Panc1 (cell line): ENCODE measurements at regions not wholly inside any gene's neighbourhood (a gene's known extent, or its start where the extent isn't known, plus 50 kb on each side); places are given as distances from the start of the nearest gene placed in this dataset.
A peak's percentile ranks its signal among the peaks of the same experiment; 100 is the strongest.

Source experiments
- ATAC-seq: fragments of 200-7000 bp; cut with Tn5 transposase; 2 replicates; pipeline ENCODE4 v1.9.1; 2020; ENCODE audit warnings: mild to moderate bottlenecking, moderate library complexity
- BruUV-seq: library from RNA; stranded (reverse); fragments of 400-500 nt; replicated peaks from 2 replicates; lab custom pipeline; 2021; lab: Mats Ljungman, UMichigan
- CTCF ChIA-PET: fragments of 300-600 bp; sonication (Branson Sonifier 250); formaldehyde crosslinking; loops from one replicate; lab custom pipeline; 2022; ENCODE audit warnings: antibody characterized with exemption; lab: Charles Lee
- POLR2A ChIA-PET: fragments of 300-600 bp; sonication (Branson Sonifier 250); formaldehyde crosslinking; loops from one replicate; lab custom pipeline; 2022; ENCODE audit warnings: antibody characterized with exemption; lab: Charles Lee
- DNase-seq: peaks from one replicate; pipeline ENCODE4 v3.0.0-alpha.2; 2010; ENCODE audit warnings: low read depth, low spot score
- H3K27ac ChIP-seq: 2 replicates; pipeline ENCODE4 v1.5.1; 2011; ENCODE audit warnings: mild to moderate bottlenecking, low read length, inconsistent platforms
- H3K27me3 ChIP-seq: fragments of 200-500 bp; sonication (Bioruptor generic); 2 replicates; pipeline ENCODE4 v1.6.0; 2014; ENCODE audit warnings: low read length, inconsistent platforms; ENCODE audit not compliant: control insufficient read depth, insufficient read depth
- H3K36me3 ChIP-seq: fragments of 200-500 bp; sonication (Bioruptor generic); 2 replicates; pipeline ENCODE4 v1.5.1; 2014; ENCODE audit warnings: inconsistent platforms, mild to moderate bottlenecking, low read length, moderate library complexity; ENCODE audit not compliant: control insufficient read depth, insufficient read depth
- H3K4me1 ChIP-seq: 2 replicates; pipeline ENCODE4 v1.5.1; 2011; ENCODE audit warnings: inconsistent platforms, mild to moderate bottlenecking, low read length, moderate library complexity; ENCODE audit not compliant: control insufficient read depth, insufficient read depth
- H3K4me3 ChIP-seq, 2 experiments: 2 replicates each; pipeline ENCODE4 v1.5.1; 2011 to 2012; ENCODE audit warnings: low read depth in 2 of 2, low read length in 2 of 2, mild to moderate bottlenecking in 2 of 2, inconsistent platforms in 1 of 2, moderate library complexity in 1 of 2
- H3K9me3 ChIP-seq: fragments of 200-500 bp; sonication (Bioruptor generic); 2 replicates; pipeline ENCODE4 v1.5.1; 2014; ENCODE audit warnings: low read depth, mild to moderate bottlenecking, inconsistent platforms, low read length, moderate library complexity; ENCODE audit not compliant: control insufficient read depth, insufficient read depth
- CTCF ChIP-seq: fragments of 450-650 bp; IDR thresholded peaks from 2 replicates; pipeline ENCODE4 v1.5.1; 2017; ENCODE audit warnings: mild to moderate bottlenecking
- POLR2AphosphoS5 ChIP-seq: IDR thresholded peaks from 2 replicates; pipeline ENCODE4 v1.6.1; 2012; ENCODE audit warnings: mild to moderate bottlenecking, low read depth, low read length, moderate library complexity
- REST ChIP-seq, 2 experiments: IDR thresholded peaks; 2 replicates each; pipeline ENCODE4 v1.6.1; 2011 to 2012; ENCODE audit warnings: low read depth in 2 of 2, control low read depth in 1 of 2, low read length in 1 of 2, mild to moderate bottlenecking in 1 of 2, moderate library complexity in 1 of 2; ENCODE audit not compliant: insufficient read depth in 1 of 2
- SIN3A ChIP-seq: IDR thresholded peaks from 2 replicates; pipeline ENCODE4 v1.6.1; 2012; ENCODE audit warnings: low read depth, mild to moderate bottlenecking, low read length, moderate library complexity, borderline replicate concordance; ENCODE audit not compliant: insufficient read depth
- TCF7L2 ChIP-seq: IDR thresholded peaks from 2 replicates; pipeline ENCODE4 v1.6.1; 2011; ENCODE audit warnings: mild to moderate bottlenecking, low read depth, low read length, inconsistent platforms
- in situ Hi-C: cut with HindIII; loops from 2 replicates; pipeline ENCODE4 v1.10.0; 2016; ENCODE audit warnings: low sequenced_read_pairs, low pct_unique_long_range_greater_than_20kb
- intact Hi-C: fragments of 100-400 bp; cut with micrococcal nuclease; formaldehyde crosslinking; loops from one replicate; pipeline ENCODE4 v1.10.0; 2022; ENCODE audit not compliant: unreplicated experiment

- intact Hi-C loops (loop anchor here (5.0 to 10.0 kb wide), 2 partner anchors 365 to 1868 kb away; no protein-coding TSS in a partner anchor), in situ Hi-C loops (no loop called here)
- TF ChIP-seq TCF7L2 (no peak), REST (IDR thresholded peaks at IDR 0.05; ENCODE audit: insufficient read depth in 1 of 2, low read depth in 2 of 2, low read length in 1 of 2) (no peak), CTCF (no peak), POLR2AphosphoS5 (no peak), SIN3A (no peak)
- BruUV-seq: no TSS peak
- no peak overlapping the region for H3K27ac ChIP-seq
- ChIA-PET POLR2A (no interaction called here), CTCF (no interaction called here)
- no peaks in the 10 kb centered on the region for H3K36me3 ChIP-seq
- peaks cover 3% of the 10 kb centered on the region; the same call in 1 of the 2 replicates for H3K27me3 ChIP-seq
- no peaks in the 10 kb centered on the region for H3K9me3 ChIP-seq
- no peak for ATAC-seq
- DNase-seq: no peak
- H3K4me3 ChIP-seq: no peak overlapping the region
- no peaks in the 10 kb centered on the region for H3K4me1 ChIP-seq
These were observed 267.9 kb upstream of the PKDCC start for GRCh38 chr2:41779888-41780287.

- in situ Hi-C loops (no loop called here), intact Hi-C loops (loop anchor here (5.0 to 10.0 kb wide), 2 partner anchors 368 to 1870 kb away; no protein-coding TSS in a partner anchor)
- Histone ChIP-seq H3K36me3 (no peaks in the 10 kb centered on the region), H3K9me3 (no peaks in the 10 kb centered on the region), H3K27me3 (peaks cover 5% of the 10 kb centered on the region; the same call in 1 of the 2 replicates), H3K27ac (no peak overlapping the region), H3K4me1 (no peaks in the 10 kb centered on the region), H3K4me3 (no peak overlapping the region)
- peak; percentile 33 for DNase-seq
- no TSS peak for BruUV-seq
- POLR2A ChIA-PET: no interaction called here
- TF ChIP-seq POLR2AphosphoS5 (no peak), SIN3A (no peak), CTCF (peak; percentile 81), REST (IDR thresholded peaks at IDR 0.05; ENCODE audit: insufficient read depth in 1 of 2, low read depth in 2 of 2, low read length in 1 of 2) (no peak), TCF7L2 (peak; percentile 54; the same call in 1 of the 2 replicates)
- CTCF ChIA-PET: no interaction called here
- no peak for ATAC-seq
These were observed 265.3 kb upstream of the PKDCC start for GRCh38 chr2:41782306-41783158.
